ENCODE measurements at regions not wholly inside any gene's neighbourhood (a gene's known extent, or its start where the extent isn't known, plus 50 kb on each side); places are given as distances from the start of the nearest gene placed in this dataset.

DNA sequence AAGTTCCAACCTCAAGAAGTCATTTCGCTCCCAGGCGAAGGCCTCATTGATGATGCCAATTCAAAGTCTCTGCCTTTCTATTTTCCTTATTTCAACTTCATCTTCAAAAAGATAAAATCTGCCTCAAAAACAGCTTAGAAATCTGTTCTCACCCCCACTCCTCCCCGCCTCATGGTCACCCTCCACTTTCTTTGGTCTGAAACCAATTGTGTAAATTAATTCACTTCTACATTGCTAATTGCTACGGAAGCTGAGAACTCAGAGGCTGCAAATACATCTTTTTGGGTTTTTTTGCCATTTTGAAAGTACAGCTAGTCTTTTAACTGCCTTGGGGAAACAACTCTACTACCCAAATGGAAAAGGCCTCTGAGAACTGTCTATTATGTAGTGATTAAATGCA is 350.0 kb upstream of the SLC24A2 start:
- Histone ChIP-seq H2BK20ac (ENCODE audit: low read depth, low read length) (no peak overlapping the region), H3K4ac (ENCODE audit: low read depth, low read length) (no peak overlapping the region), H3K36me3 (ENCODE audit: control insufficient read depth, insufficient read depth, low read length) (no peaks in the 10 kb centered on the region), H3K4me2 (ENCODE audit: low read depth, low read length) (no peak overlapping the region), H4K91ac (ENCODE audit: insufficient read depth, low read depth, low read length) (no peak overlapping the region), H3K23ac (ENCODE audit: low read depth, low read length) (no peak overlapping the region), H3K56ac (ENCODE audit: extremely low read depth, insufficient read depth, low read length) (no peak overlapping the region), H3K4me3 (ENCODE audit: insufficient read depth, low read depth, low read length) (no peak overlapping the region), H3K9me3 (ENCODE audit: control insufficient read depth, insufficient read depth, low read length) (no peaks in the 10 kb centered on the region), H3K4me1 (ENCODE audit: control insufficient read depth, insufficient read depth, low read length) (no peaks in the 10 kb centered on the region), H3K79me1 (ENCODE audit: low read depth in 1 of 2, low read length in 2 of 2) (no peaks in the 10 kb centered on the region), H4K20me1 (ENCODE audit: insufficient read depth, low read length) (no peaks in the 10 kb centered on the region), H3K9me1 (ENCODE audit: insufficient read depth, low read length) (no peaks in the 10 kb centered on the region), H3K18ac (ENCODE audit: low read depth, low read length) (no peak overlapping the region), H2AK9ac (replicated peaks; ENCODE audit: low read depth, low read length, poor library complexity) (no peak overlapping the region), H3K27ac (ENCODE audit: insufficient read depth, low read length) (no peak overlapping the region), H2AK5ac (ENCODE audit: low read depth, low read length) (no peak overlapping the region), H3K27me3 (ENCODE audit: control insufficient read depth, insufficient read depth, low read length) (peaks cover 9% of the 10 kb centered on the region), H4K5ac (ENCODE audit: low read depth, low read length) (no peak overlapping the region), H2BK15ac (ENCODE audit: low read depth, low read length) (no peak overlapping the region), H3K14ac (replicated peaks; ENCODE audit: low read depth, low read length) (no peak overlapping the region), H2AFZ (replicated peaks; ENCODE audit: low read length, poor library complexity) (no peak overlapping the region), H3K9ac (ENCODE audit: low read depth, low read length) (no peak overlapping the region), H2BK5ac (ENCODE audit: low read depth, low read length, poor library complexity, severe bottlenecking) (no peak overlapping the region), H2BK120ac (ENCODE audit: low read depth, low read length) (no peak overlapping the region), H4K8ac (ENCODE audit: low read depth in 2 of 2, low read length in 2 of 2) (no peak overlapping the region)
- DNase-seq (no peak), ATAC-seq (ENCODE audit: low read depth) (no peak)
- POLR2A ChIA-PET (ENCODE audit: unreplicated experiment), result no interaction called here
- intact Hi-C loops (cut with micrococcal nuclease) (no loop called here), dilution Hi-C loops (cut with HindIII; ENCODE audit: low sequenced_read_pairs, unreplicated experiment) (no loop called here), in situ Hi-C loops (cut with MboI; ENCODE audit: low sequenced_read_pairs) (no loop called here)
- TF ChIP-seq MXI1 (IDR thresholded peaks at IDR 0.05; ENCODE audit: borderline replicate concordance, low read depth, low read length) (no peak), BHLHE40 (IDR thresholded peaks at IDR 0.05; ENCODE audit: low read depth, low read length) (no peak), MAFK (IDR thresholded peaks at IDR 0.05; ENCODE audit: low read depth, low read length) (no peak), SMC3 (IDR thresholded peaks at IDR 0.05; ENCODE audit: low read depth, low read length) (no peak), CEBPB (IDR thresholded peaks at IDR 0.05; ENCODE audit: low read depth, low read length) (no peak), RAD21 (IDR thresholded peaks at IDR 0.05; ENCODE audit: low read length) (no peak), USF2 (IDR thresholded peaks at IDR 0.05; ENCODE audit: low read depth, low read length) (no peak), RCOR1 (IDR thresholded peaks at IDR 0.05; ENCODE audit: insufficient replicate concordance, low read length) (no peak), RFX5 (IDR thresholded peaks at IDR 0.05; ENCODE audit: low read depth, low read length) (no peak), POLR2A (IDR thresholded peaks at IDR 0.05; ENCODE audit: low read depth, low read length) (no peak), NFE2L2 (IDR thresholded peaks at IDR 0.05; ENCODE audit: low read depth, low read length) (no peak)
- TF ChIP-seq, protein P1, sequence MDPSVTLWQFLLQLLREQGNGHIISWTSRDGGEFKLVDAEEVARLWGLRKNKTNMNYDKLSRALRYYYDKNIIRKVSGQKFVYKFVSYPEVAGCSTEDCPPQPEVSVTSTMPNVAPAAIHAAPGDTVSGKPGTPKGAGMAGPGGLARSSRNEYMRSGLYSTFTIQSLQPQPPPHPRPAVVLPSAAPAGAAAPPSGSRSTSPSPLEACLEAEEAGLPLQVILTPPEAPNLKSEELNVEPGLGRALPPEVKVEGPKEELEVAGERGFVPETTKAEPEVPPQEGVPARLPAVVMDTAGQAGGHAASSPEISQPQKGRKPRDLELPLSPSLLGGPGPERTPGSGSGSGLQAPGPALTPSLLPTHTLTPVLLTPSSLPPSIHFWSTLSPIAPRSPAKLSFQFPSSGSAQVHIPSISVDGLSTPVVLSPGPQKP (IDR thresholded peaks at IDR 0.05; ENCODE audit: borderline replicate concordance, low read depth, low read length), result no peak
- BruUV-seq (replicated peaks), result no TSS peak
- CTCF ChIA-PET, result no interaction called here
- WGBS, 2 experiments (ENCODE audit: extremely low coverage in 2 of 2, insufficient read length in 1 of 2), result 87% methylated on average over 3 of the region's 4 CpGs; no CpG with 5 or more reads in 1 of the 2 experiments
